Left cardiac atrium (tissue), 4 donors: ENCODE measurements at regions not wholly inside any gene's neighbourhood (a gene's known extent, or its start where the extent isn't known, plus 50 kb on each side); places are given as distances from the start of the nearest gene placed in this dataset.

Source experiments
- ATAC-seq, 2 donors: fragments of 200-7000 bp; cut with Tn5 transposase; one replicate each; pipeline ENCODE4 v1.9.1; 2020; ENCODE audit warnings: mild to moderate bottlenecking in 2 of 2, moderate library complexity in 2 of 2
- DNase-seq: peaks from one replicate; pipeline ENCODE4 v3.0.0-alpha.2; 2020
- intact Hi-C, 2 donors: fragments of 100-400 bp; cut with DNase I; formaldehyde crosslinking; loops; one replicate each; pipeline versions ENCODE4 v1.14.1 to v1.15.1; 2022 to 2023
- donor health status: DM: no; HTN: yes; CAD: no.
- donor health status: DM: no; HTN: yes; CAD: no; lungs with severe emphysema.
- donor health status: DM: yes; HTN: yes; CAD: no.
- donor health status: Dilated cardiomyopathy.

GRCh38 chr20:51121272-51121671 lies 98.4 kb upstream of the KCNG1 start:
- DNase-seq (no peak), ATAC-seq (no peak)
- intact Hi-C loops: no loop called here

- intact Hi-C loops: no loop called here
- ATAC-seq (no peak), DNase-seq (no peak)
Measured at GRCh38 chr20:51120868-51121267, 98.0 kb upstream of the KCNG1 start.

GRCh38 chr20:51120438-51120837 lies 97.5 kb upstream of the KCNG1 start:
- intact Hi-C loops: no loop called here
- no peak for DNase-seq
- no peak for ATAC-seq

- no peak for ATAC-seq
- intact Hi-C loops: no loop called here
- DNase-seq: no peak
Measured at GRCh38 chr20:51119914-51120313, 97.0 kb upstream of the KCNG1 start.

- intact Hi-C loops: no loop called here
- DNase-seq: no peak
- ATAC-seq: no peak
Measured at GRCh38 chr20:51118985-51119527, 96.1 kb upstream of the KCNG1 start.

- intact Hi-C loops: no loop called here
- DNase-seq (no peak), ATAC-seq (no peak)
Measured at GRCh38 chr20:51118216-51118615, 95.3 kb upstream of the KCNG1 start.

GRCh38 chr20:51116765-51117686 lies 94.1 kb upstream of the KCNG1 start:
- intact Hi-C loops: no loop called here
- ATAC-seq (no peak), DNase-seq (no peak)

GRCh38 chr20:51111290-51111689 lies 88.4 kb upstream of the KCNG1 start:
- DNase-seq: no peak
- intact Hi-C loops: no loop called here
- ATAC-seq: no peak

GRCh38 chr20:51108638-51109363 lies 85.9 kb upstream of the KCNG1 start:
- DNase-seq (no peak), ATAC-seq (no peak)
- intact Hi-C loops: no loop called here

GRCh38 chr20:51106011-51106410 lies 83.1 kb upstream of the KCNG1 start:
- no peak for ATAC-seq

GRCh38 chr20:51104960-51105920 lies 82.3 kb upstream of the KCNG1 start:
- DNase-seq (no peak), ATAC-seq (no peak)
- intact Hi-C loops: no loop called here

More at GRCh38 chr20:51106011-51106410, 83.1 kb upstream of the KCNG1 start:
- no peak for DNase-seq
- intact Hi-C loops: no loop called here

- DNase-seq (no peak), ATAC-seq (no peak)
- intact Hi-C loops: no loop called here
Measured at GRCh38 chr20:51100617-51101016, 77.7 kb upstream of the KCNG1 start.

GRCh38 chr20:51098284-51098810 lies 75.4 kb upstream of the KCNG1 start:
- ATAC-seq (no peak), DNase-seq (no peak)
- intact Hi-C loops: no loop called here

- intact Hi-C loops: no loop called here
- no peak for ATAC-seq
- DNase-seq: no peak
Measured at GRCh38 chr20:51097351-51098120, 74.6 kb upstream of the KCNG1 start.

GRCh38 chr20:51096582-51097267 lies 73.8 kb upstream of the KCNG1 start:
- ATAC-seq: no peak
- intact Hi-C loops: no loop called here
- DNase-seq: no peak

GRCh38 chr20:51095633-51096521 lies 73.0 kb upstream of the KCNG1 start:
- no peak for ATAC-seq

GRCh38 chr20:51094221-51094620 lies 71.3 kb upstream of the KCNG1 start:
- DNase-seq (no peak), ATAC-seq (no peak)
- intact Hi-C loops: no loop called here

More at GRCh38 chr20:51095633-51096521, 73.0 kb upstream of the KCNG1 start:
- intact Hi-C loops: no loop called here
- DNase-seq: no peak
